MM.1S (cell line): ENCODE measurements at regions not wholly inside any gene's neighbourhood (a gene's known extent, or its start where the extent isn't known, plus 50 kb on each side); places are given as distances from the start of the nearest gene placed in this dataset.

Experiments
- DNase-seq: peaks from one replicate; pipeline ENCODE4 v3.0.0-alpha.2; 2015
- H2AFZ ChIP-seq: fragments of 300-600 bp; sonication (generic); 2 replicates; pipeline ENCODE4 v1.6.0; 2016; ENCODE audit warnings: antibody characterized with exemption, low read length
- H3F3A ChIP-seq: fragments of 300-600 bp; sonication (generic); 2 replicates; pipeline ENCODE4 v1.6.1; 2016; ENCODE audit warnings: mild to moderate bottlenecking, antibody characterized with exemption, low read length, moderate library complexity, mixed read lengths; ENCODE audit not compliant: insufficient read depth
- H3K27ac ChIP-seq: fragments of 300-600 bp; sonication (generic); 2 replicates; pipeline ENCODE4 v1.5.1; 2016; ENCODE audit warnings: mild to moderate bottlenecking, low read length
- H3K27me3 ChIP-seq: fragments of 300-600 bp; sonication (generic); replicated peaks from 2 replicates; pipeline ENCODE4 v1.6.0; 2016; ENCODE audit warnings: low read length; ENCODE audit not compliant: insufficient read depth
- H3K36me3 ChIP-seq: fragments of 300-600 bp; sonication (generic); replicated peaks from 2 replicates; pipeline ENCODE4 v1.6.1; 2016; ENCODE audit warnings: mild to moderate bottlenecking, low read length, mixed read lengths; ENCODE audit not compliant: insufficient read depth
- H3K4me1 ChIP-seq: fragments of 300-600 bp; sonication (generic); 2 replicates; pipeline ENCODE4 v1.6.1; 2016; ENCODE audit warnings: low read length, mixed read lengths
- H3K4me2 ChIP-seq: fragments of 300-600 bp; sonication (generic); 2 replicates; pipeline ENCODE4 v1.6.0; 2016; ENCODE audit warnings: low read depth, low read length
- H3K4me3 ChIP-seq: fragments of 300-600 bp; sonication (generic); 2 replicates; pipeline ENCODE4 v1.5.1; 2016; ENCODE audit warnings: low read length, mixed read lengths
- H3K79me2 ChIP-seq: fragments of 300-600 bp; sonication (generic); 2 replicates; pipeline ENCODE4 v1.6.1; 2016; ENCODE audit warnings: mixed run types, low read length, mixed read lengths
- H3K9ac ChIP-seq: fragments of 300-600 bp; sonication (generic); 2 replicates; pipeline ENCODE4 v1.6.1; 2016; ENCODE audit warnings: low read length, mixed read lengths
- H3K9me2 ChIP-seq: fragments of 300-600 bp; sonication (generic); replicated peaks from 2 replicates; pipeline ENCODE4 v1.6.1; 2016; ENCODE audit warnings: mild to moderate bottlenecking, low read length, mixed read lengths; ENCODE audit not compliant: insufficient read depth
- H3K9me3 ChIP-seq: fragments of 300-600 bp; sonication (generic); replicated peaks from 2 replicates; pipeline ENCODE4 v1.6.1; 2016; ENCODE audit warnings: mild to moderate bottlenecking, low read length, mixed read lengths; ENCODE audit not compliant: insufficient read depth
- H4K20me1 ChIP-seq: fragments of 300-600 bp; sonication (generic); 2 replicates; pipeline ENCODE4 v1.6.1; 2016; ENCODE audit warnings: mild to moderate bottlenecking, low read length, moderate library complexity, mixed read lengths; ENCODE audit not compliant: insufficient read depth
- CTCF ChIP-seq: fragments of 300-600 bp; sonication (generic); IDR thresholded peaks from 2 replicates; pipeline ENCODE4 v1.5.1; 2016; ENCODE audit warnings: antibody characterized with exemption, low read length, mixed read lengths
- EZH2 ChIP-seq: fragments of 300-600 bp; sonication (generic); optimal IDR thresholded peaks from 2 replicates; pipeline ENCODE3; 2017; ENCODE audit warnings: low read depth, mild to moderate bottlenecking, antibody characterized with exemption, low read length, mixed read lengths
- EZH2phosphoT487 ChIP-seq: fragments of 300-600 bp; sonication (generic); IDR thresholded peaks from 2 replicates; pipeline ENCODE4 v1.6.1; 2018; ENCODE audit warnings: antibody characterized with exemption, low read length

- TF ChIP-seq EZH2: no peak
- TF ChIP-seq EZH2phosphoT487: no peak
- no peak for TF ChIP-seq CTCF
- H3K79me2 ChIP-seq: no peaks in the 10 kb centered on the region
- no peak overlapping the region for H3K9ac ChIP-seq
- no peaks in the 10 kb centered on the region for H3K36me3 ChIP-seq
- H3K4me2 ChIP-seq: no peak overlapping the region
- H3K27ac ChIP-seq: no peak overlapping the region
- H3F3A ChIP-seq: no peaks in the 10 kb centered on the region
- no peak for DNase-seq
- H3K4me3 ChIP-seq: no peak overlapping the region
- H3K27me3 ChIP-seq: no peaks in the 10 kb centered on the region
- no peaks in the 10 kb centered on the region for H3K9me3 ChIP-seq
- H3K9me2 ChIP-seq: no peaks in the 10 kb centered on the region
- H2AFZ ChIP-seq: no peak overlapping the region
- 0 out of 2 replicates have a peak, but pooled peaks cover 6% of the 10 kb centered on the region for H3K4me1 ChIP-seq
- no peaks in the 10 kb centered on the region for H4K20me1 ChIP-seq
These were observed 117.1 kb upstream of the PTGFR start for GRCh38 chr1:78373676-78374075.

DNA sequence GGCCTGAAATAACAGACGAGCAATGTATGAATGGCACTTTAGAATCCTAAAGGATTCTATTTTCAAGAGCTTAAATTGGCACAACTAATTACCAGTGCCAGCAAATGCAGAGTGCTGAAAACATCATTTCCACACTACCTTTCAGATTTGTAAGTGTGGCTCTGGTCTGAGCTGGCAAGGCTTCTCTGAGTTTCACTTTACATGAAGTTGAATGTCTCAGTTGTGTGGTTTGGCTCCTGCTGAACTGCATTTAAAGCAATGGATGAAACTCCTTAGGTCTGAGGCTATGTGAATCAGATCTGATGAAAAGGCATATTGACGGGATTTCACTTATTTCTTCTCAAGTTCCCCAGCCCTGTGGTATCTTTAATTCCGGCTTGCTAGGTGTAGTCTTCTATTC lies 114.8 kb upstream of the PTGFR start:
- peak; percentile 66 for DNase-seq
- H3K36me3 ChIP-seq: no peaks in the 10 kb centered on the region
- H3K9ac ChIP-seq: no peak overlapping the region
- TF ChIP-seq EZH2phosphoT487: no peak
- no peak for TF ChIP-seq EZH2
- no peak for TF ChIP-seq CTCF
- no peaks in the 10 kb centered on the region for H3K79me2 ChIP-seq
- H3K4me1 ChIP-seq: no peaks in the 10 kb centered on the region
- H2AFZ ChIP-seq: no peak overlapping the region
- H3K4me3 ChIP-seq: no peak overlapping the region
- H3K9me2 ChIP-seq: no peaks in the 10 kb centered on the region
- H3K27me3 ChIP-seq: no peaks in the 10 kb centered on the region
- no peaks in the 10 kb centered on the region for H3K9me3 ChIP-seq
- H3F3A ChIP-seq: no peaks in the 10 kb centered on the region
- no peak overlapping the region for H3K27ac ChIP-seq
- no peak overlapping the region for H3K4me2 ChIP-seq
- no peaks in the 10 kb centered on the region for H4K20me1 ChIP-seq

- H3K9ac ChIP-seq: no peak overlapping the region
- H3K27ac ChIP-seq: no peak overlapping the region
- no peak for DNase-seq
- no peak overlapping the region for H2AFZ ChIP-seq
- no peaks in the 10 kb centered on the region for H4K20me1 ChIP-seq
- H3K4me2 ChIP-seq: no peak overlapping the region
- no peaks in the 10 kb centered on the region for H3K4me1 ChIP-seq
- no peaks in the 10 kb centered on the region for H3K27me3 ChIP-seq
- no peak for TF ChIP-seq EZH2
- no peak for TF ChIP-seq CTCF
- TF ChIP-seq EZH2phosphoT487: no peak
- no peaks in the 10 kb centered on the region for H3F3A ChIP-seq
- no peaks in the 10 kb centered on the region for H3K79me2 ChIP-seq
- H3K4me3 ChIP-seq: no peak overlapping the region
- no peaks in the 10 kb centered on the region for H3K9me3 ChIP-seq
- no peaks in the 10 kb centered on the region for H3K9me2 ChIP-seq
- no peaks in the 10 kb centered on the region for H3K36me3 ChIP-seq
These were observed 113.3 kb upstream of the PTGFR start for GRCh38 chr1:78377356-78377928.
